Stimulated activated CD4-positive, alpha-beta T cell treated with anti-CD3 and anti-CD28 coated beads, Interleukin-2, amount 100 ng/mL, for 24 hours (primary cell): ENCODE measurements at regions not wholly inside any gene's neighbourhood (a gene's known extent, or its start where the extent isn't known, plus 50 kb on each side); places are given as distances from the start of the nearest gene placed in this dataset.
"Not testable (repeated sequence)": the region's sequence is repeated elsewhere in the genome, so short reads cannot be mapped to it uniquely, and the experiment has no call there.

Source experiments
- DNase-seq, 2 donors: peaks; one replicate each; pipeline ENCODE4 v3.0.0-alpha.2; 2020

DNA sequence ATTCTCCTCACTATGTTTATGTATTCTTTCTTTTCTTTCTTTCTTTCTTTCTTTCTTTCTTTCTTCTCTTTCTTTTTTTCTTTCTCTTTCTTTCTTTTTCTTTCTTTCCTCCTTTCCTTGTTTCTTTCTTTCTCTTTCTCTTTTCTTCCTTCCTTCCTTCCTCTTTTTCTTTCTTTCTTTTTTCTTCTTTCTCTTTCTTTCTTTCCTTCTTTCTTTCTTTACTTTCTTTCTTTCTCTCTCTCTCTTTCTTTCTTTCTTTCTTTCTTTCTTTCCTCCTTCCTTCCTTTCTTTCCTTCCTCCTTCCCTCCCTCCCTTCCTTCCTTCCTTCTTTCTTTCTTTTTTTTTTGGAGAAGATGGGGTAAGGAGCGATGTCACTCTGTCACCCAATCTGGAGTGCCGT is 1405.5 kb downstream of the SLITRK5 start:
- DNase-seq, result no peak

DNA sequence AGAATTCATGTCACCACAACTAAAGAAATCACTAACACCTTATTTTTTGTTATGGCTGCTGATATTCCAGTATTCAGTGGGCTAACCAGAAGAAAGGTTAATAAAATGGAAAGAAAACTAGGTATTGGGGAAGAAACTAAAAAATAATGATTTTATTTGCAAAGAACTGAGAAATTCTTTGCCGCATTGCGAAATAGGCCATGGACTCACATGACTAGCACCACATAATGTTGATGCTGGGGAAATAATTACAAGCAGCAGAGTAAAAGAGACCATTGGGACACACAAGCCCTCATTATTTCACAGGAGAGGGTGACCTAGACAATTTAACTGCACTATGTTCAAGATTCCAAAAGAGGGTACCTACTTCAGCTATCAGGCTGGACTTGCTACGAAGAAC is 1411.5 kb downstream of the SLITRK5 start:
- DNase-seq, result no peak

DNA sequence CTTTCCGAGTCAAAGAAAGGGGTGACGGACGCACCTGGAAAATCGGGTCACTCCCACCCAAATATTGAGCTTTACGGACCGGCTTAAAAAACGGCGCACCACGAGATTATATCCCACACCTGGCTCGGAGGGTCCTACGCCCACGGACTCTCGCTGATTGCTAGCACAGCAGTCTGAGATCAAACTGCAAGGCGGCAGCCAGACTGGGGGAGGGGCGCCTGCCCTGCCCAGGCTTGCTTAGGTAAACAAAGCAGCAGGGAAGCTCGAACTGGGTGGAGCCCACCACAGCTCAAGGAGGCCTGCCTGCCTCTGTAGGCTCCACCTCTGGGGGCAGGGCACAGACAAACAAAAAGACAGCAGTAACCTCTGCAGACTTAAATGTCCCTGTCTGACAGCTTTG is 1416.9 kb downstream of the SLITRK5 start:
- not testable (repeated sequence) for DNase-seq

DNA sequence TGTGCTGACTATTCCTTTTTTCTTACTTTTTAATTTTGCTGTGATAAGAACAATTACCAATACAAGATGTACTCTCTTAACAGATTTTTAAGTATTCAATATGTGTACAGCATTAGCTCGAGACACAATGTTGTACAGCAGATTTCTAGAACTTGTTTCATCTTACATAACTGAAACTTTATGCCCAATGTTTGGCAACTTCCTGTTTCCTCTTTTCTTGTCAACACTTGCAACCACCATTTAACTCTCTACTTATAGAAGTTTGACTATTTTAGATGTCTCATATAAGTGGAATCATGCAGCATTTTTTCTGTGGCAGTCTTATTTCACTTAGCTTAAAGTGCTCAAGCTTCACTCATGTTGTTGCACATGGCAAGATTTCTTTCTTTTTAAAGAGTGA is 1426.8 kb downstream of the SLITRK5 start:
- no peak for DNase-seq

DNA sequence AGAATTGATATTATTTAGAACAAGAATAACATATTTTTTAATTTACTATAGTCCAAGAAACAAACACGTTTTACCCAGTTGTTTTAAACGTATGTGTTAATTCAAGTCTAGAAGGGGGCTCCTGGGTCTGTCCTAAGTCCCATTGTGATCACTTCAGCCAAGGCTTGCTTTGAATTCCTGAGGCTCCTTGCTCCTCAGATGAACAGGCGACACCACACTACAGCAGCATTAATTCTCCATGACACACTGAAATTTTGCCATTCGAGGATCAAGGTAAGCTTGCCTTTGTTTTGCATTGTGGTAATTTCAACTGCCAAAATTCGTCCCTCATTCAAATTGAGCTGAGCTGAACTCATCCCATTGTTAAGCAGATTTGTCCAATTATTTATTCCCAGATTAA is 1442.6 kb downstream of the SLITRK5 start:
- no peak for DNase-seq

DNA sequence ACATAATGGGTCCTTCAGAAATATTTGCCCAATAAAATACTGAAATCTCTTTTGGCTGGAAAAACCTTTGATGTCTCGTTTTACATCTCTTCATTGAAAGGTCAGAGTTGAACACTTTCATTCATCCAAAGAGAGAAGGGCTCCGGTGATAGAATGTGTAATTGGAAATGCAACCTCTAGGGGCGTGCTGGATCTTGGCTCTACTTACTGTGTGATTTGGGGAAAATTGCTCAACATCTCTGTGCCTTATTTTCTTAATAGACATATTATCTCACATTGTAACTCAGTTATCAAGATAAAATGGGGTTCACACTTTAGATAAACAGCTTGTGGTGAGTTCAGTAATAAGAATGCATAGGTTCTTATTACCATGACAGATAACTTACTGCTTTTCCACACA is 1444.1 kb downstream of the SLITRK5 start:
- DNase-seq, result no peak

DNA sequence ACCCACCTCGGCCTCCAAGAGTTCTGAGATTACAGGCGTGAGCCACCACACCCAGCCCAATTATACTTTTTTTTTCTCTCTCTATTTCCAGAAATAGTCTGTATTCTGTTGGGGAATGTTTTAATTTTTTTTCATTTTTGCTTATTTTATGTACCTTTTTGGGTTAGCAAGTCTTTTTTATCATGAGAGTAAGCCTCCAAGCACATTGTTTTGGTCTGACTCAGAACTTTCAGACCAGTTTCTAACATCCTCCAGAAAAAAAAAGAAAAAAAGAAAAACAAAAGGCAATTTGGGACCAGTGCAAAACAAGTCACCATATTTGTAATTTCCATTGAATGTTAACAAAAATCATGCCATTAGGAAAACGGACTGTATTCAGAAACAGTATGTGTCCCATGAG is 1465.5 kb downstream of the SLITRK5 start:
- DNase-seq, result no peak

DNA sequence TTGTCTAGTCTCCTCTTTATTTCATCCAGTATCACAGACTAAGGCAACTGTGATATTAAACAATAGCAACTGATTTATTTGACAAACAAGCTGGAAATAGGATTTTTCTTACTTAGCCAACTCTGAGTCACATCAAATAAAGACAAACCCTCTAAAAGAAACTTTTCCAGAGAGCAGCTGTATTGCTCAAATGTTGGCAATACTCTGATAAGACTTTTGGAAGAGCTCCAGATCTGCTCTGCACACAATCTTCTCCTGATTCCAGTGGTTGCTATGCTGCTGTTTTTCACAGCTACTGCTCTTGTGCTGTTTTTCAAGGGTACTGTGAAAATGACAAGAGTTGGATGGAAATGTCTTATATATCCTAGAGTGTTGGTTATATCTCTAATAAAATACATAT is 1479.2 kb downstream of the SLITRK5 start:
- no peak for DNase-seq

DNA sequence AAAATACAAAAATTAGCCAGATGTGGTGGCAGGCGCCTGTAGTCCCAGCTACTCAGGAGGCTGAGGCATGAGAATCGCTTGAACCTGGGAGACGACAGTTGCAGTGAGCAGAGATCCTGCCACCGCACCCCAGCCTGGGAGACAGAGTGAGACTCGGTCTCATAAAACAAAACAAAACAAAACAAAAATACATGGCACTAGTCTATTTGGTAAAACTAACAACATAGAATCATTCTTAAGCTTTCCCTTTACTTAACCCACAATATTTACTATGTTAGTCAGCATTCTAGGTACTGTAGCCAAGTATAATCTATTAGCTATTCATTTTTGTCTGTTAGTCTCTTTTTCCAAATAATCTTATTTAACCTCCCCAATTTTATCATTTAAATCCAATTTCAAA is 1482.8 kb downstream of the SLITRK5 start:
- no peak for DNase-seq

DNA sequence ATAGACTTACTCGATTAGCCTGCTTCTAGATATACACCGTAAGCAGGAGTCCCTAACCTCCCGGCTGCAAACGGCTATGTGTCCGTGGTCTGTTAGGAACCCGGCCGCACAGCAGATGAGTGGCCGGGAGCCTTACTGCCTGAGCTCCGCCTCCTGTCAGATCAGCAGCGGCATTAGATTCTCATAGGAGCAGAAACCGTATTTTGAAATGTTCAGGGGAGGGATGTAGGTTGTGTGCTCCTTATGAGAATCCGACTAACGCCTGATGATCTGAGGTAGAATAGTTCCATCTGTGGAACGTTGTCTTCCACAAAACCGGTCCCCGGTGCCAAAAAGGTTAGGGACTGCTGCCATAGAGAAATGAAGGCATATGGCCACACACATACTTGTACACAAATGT is 1491.9 kb downstream of the SLITRK5 start:
- no peak for DNase-seq

DNA sequence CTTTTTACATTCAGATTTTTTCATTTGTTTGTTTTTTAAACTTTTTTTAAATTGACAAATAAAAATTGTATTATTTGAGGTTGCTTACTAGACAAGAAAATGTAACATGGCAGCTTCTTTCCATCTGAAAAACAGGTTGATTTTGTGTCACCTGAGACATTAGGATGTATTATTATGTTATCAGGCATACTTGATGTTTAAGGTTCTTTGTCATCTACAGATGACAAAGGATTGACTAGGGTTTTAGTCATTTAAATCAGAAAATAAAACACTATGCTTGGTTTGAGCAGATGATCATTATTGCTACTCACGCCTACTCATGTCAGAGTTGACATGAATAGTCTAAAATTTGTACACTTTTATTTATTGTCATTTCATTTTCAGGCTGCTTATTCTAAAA is 1494.5 kb downstream of the SLITRK5 start:
- DNase-seq, result no peak

DNA sequence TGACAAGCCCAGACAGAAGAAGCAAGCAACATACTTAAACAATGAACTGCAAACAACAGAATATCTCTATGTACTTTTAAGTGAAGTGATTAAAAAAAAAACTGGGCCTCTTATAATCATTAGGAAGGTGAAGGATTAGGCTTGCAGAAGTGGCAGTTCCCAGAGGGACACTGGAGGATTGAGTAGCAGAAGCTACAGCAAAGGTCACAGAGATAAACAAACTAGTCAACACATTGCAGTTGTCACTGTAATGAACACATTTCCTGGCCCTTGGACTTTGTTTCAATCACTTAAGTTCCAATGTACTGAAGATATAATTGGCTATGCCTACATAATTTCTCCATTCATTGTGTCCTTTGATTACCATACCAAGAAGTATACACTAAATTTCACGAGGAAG is 1498.8 kb downstream of the SLITRK5 start:
- DNase-seq, result no peak

DNA sequence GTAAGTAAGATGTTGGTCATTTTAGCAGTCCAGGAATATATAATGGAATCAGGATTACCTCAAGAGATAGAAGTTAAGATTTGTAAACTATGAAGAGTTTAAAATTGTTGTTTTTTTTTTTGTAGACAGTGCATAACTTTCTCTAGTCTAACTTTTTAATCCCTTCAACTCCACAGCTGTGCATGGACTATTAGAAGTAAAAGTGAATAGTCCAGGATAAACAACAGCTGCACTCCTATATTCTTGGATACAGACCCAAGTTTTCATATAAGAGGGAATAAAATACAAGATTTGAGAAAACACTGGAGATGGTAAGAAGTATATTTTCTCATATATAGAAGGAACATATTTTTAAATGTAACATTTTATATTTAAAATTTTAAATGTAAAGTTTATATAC is 1509.9 kb downstream of the SLITRK5 start:
- DNase-seq, result no peak

DNA sequence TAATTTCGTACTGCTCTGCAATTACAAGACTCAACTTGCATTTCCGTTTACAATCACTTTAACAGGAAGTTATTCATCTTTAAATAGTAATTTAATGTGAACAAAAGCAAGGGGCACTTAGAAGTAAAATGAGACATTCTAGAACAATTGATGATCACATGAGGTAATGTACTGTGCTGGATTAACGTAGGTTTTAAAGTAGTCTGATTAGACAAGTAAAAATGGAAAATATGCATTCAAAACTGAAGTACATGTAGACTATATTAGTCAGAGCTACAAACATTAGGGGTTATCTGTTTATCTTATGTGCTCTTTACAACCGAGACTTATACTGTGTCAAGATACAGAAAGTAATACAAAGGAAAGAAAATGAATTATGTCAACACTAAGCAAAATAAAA is 1528.0 kb downstream of the SLITRK5 start:
- no peak for DNase-seq

DNA sequence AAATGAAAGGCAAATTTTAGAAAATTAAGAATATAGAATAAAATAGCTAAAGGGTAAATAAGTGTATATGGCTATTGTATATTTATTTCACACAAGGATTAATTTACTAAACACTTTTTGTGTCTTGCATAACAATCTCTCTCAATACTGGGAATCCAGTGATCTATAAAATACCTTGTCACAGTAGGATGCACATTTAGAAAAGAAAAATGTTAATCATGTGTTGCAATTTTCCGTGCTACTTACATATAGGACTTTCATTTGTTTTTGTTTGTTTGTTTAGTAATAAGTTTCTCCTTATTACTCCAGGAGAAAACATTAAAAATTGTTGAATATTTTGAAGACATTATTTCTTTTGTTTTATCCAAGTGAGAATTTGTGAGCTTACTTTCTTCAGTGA is 1533.3 kb downstream of the SLITRK5 start:
- no peak for DNase-seq

DNA sequence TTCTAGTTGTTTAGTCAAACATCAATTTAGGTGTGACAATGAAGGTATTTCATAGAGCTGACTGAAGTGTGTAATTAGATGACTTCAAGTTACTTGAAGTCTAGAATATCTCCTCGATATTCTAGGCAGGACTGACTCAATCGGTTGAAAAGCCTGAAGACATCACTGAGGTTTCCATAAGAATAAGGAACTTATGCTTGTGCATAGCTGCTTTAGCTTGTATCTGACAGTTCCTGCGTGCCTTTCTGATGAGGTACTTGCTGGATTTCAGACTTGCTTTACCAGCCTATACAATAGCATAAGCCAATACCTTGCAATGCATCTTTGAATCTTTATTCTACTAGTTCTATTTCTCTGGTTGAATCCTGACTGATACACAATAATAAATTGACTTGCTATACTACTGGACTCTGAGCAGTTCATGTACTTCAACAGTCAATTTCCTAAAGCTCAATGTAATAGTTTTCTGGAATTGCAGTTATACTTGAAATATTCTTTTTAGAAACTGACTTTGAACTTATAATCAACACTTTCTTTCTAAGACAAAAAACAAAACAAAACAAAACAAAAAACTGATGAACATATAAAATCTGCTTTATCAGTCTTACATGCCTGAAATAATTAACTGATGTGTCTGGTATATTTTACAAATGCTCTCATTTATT is 1534.8 kb downstream of the SLITRK5 start:
- DNase-seq, result no peak

DNA sequence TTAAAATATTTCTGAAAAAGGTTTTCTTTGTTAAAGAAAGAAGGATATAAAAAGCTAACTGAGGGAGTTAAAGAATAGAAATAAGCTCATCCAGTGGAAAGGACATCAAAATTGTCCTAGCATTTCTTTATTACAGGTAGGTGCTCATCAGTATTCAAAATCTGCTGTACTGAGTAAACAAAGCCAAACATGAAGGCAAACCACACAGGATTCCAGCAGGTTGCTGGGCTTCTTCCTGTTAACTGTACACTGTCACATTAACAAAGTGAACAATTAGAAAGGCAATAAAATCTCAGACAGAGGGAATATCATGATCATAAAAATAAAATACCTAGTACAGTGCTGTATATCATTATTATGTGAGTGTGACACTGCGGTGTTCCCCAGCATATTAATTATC is 1541.0 kb downstream of the SLITRK5 start:
- DNase-seq, result no peak

DNA sequence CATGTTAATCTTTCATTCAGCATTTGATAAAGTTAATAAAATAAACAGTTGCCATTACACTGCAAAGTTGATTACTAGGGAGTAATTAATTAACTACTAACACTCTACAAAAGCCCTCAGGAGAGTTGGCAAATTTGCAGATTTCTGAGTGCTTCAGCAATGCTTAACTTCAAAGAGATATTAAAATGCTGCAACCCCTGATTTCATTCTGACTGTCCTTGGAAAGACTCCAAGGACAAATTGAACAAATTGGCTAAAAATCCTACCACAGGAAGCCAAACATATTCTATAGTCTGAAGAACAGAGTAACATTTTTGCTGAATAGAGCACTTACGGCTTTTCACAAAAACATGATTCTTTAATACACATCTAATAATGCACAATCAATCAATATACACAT is 1543.0 kb downstream of the SLITRK5 start:
- no peak for DNase-seq

DNA sequence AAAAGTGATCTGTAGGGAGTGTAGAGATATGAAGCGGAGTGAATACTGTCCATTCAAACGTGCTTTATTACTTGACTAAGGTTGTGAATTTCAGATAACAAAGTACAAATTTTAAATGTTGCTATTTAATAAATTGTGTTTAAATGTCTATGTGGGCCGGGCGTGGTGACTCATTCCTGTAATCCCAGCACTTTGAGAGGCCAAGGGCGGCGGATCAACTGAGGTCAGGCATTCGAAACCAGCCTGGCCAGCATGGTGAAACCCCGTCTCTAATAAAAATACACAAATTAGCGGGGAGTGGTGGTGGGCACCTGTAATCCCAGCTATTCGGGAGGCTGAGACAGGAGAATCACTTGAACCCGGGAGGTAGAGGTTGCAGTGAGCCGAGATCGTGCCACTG is 1544.1 kb downstream of the SLITRK5 start:
- not testable (repeated sequence) for DNase-seq

DNA sequence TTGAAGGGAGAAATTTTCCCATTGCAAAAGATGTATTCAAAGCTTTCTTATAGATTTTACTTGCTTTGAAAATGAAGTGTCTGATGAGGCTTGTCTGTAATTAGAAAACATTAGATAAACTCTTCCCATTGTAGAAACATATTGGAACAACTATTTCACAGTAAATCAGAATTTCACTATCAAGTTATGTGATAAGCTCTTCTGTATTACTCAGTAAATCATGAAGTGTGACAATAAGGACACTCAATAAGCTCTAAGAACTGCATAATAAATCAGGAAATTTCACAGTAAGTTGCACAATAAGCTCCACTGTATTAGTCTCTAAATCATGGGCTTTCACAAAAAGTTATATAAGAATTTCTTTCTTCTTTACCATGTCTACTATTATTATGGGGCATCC is 1546.6 kb downstream of the SLITRK5 start:
- no peak for DNase-seq

DNA sequence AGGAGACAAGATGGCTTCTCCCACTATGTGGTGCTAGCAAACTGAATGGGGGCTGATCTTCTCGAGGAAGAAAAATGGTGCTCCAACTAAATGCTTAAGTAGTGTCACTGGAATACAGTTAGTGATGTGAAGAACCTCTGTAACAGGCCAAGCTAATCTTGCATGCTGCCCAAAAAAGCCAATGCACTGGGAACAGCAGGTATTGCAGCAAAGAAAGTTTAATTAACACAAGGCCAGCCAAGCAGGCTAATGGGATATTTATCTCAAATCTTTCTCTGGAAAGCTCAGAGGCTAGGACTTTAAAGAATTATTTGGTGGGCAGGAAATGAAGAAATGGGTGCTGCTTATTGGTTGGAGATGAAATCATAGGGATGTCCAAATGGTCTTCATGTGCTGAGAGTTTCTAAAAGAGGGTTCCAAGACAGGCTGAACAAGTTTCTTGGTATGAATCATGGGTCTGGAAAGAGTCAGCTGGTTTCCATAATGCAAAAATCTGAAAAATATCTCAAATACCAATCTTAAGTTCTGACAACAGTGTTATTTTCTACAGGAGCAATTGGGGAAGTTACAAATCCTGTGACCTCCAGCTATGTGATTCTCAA is 1550.5 kb downstream of the SLITRK5 start:
- DNase-seq, result no peak

DNA sequence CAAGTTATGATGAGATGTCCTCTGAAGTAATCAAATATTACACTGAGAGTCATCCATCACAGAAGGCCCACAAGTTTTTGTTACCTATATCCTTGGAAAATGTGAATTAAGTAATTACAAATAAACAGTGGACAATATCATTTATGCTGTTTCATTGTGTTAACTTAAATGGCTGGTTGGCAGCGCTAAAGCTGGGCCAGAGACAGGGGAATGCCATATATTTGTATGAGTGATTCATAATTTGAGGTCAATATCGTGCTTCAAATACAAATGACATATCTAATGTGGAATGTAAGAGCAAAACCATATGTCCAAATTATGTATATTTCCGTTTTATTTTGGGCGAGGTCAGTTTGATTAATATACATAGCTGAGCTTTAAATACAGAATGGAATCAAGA is 1556.2 kb downstream of the SLITRK5 start:
- DNase-seq, result no peak

DNA sequence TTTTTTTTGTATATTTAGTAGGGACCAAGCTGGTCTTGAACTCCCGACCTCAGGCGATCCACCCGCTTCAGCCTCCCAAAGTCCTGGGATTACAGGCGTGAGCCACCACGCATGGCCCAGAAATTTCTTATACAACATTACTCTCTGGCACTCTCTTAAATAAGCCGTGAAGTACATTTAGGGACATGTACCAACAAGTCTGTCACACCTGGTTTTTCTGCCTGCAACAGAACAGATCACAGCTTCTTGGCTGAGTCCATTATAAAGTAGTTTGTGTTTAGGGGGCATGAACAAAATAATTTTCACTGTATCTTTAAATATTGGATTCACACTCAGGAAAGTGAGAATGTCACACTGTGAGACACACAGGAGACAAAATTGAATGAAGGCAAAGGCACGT is 1567.3 kb downstream of the SLITRK5 start:
- no peak for DNase-seq

DNA sequence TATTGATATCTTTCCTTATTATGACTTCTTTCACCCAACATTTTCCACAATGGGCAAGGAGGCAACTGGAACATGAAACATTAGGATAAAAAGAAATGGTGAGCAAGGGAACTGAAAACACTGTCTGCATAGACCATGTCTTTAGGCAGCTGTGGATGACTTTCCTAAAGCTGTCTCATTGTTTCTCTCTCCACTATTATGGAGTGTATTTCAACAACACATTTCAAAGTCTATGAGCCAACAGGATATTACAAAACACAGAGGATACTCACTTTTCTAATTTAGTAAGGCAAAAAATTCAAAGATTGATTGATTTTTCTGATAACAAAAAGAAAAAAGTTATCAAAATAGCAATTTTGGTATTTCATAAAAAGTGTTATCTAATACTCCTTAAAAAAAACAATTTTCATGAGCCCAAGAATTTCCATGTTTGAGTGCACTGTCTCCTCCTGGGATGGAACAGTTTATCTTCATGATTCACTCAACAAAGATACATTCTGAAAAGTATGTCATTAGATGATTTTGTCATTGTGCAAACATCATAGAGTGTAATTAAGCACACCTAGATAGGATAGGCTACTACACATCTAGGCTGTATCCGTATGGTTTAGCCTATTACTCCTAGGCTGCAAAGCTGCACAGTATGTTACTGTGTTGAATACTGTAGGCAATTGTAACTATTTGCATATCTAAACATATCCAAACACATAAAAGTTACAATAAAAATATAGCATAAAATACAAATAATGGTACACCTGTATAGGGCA is 1568.4 kb downstream of the SLITRK5 start:
- DNase-seq, result no peak
